Heart right ventricle (tissue), 16 donors: ENCODE measurements at regions not wholly inside any gene's neighbourhood (a gene's known extent, or its start where the extent isn't known, plus 50 kb on each side); places are given as distances from the start of the nearest gene placed in this dataset.
"Not testable (repeated sequence)": the region's sequence is repeated elsewhere in the genome, so short reads cannot be mapped to it uniquely, and the experiment has no call there.

Experiments used
- ATAC-seq, 8 donors: fragments of 200-7000 bp; cut with Tn5 transposase; one replicate each; pipeline ENCODE4 v1.9.1; 2020; ENCODE audit warnings: mild to moderate bottlenecking in 8 of 8, moderate library complexity in 8 of 8, moderate number of reproducible peaks in 1 of 8
- DNase-seq, 2 donors: peaks; one replicate each; pipeline ENCODE4 v3.0.0-alpha.2; 2020
- H3K27ac ChIP-seq, 10 donors: fragments of 200-600 bp; sonication (generic) in 2 of 10; one replicate each; pipeline versions ENCODE4 v1.5.0 to v1.8.0; 2020 to 2022; ENCODE audit warnings: mild to moderate bottlenecking in 3 of 10
- H3K27me3 ChIP-seq, 7 donors: fragments of 200-600 bp; one replicate each; pipeline ENCODE4 v1.8.0; 2021 to 2022; ENCODE audit warnings: mild to moderate bottlenecking in 2 of 7
- H3K36me3 ChIP-seq, 9 donors: fragments of 200-600 bp; sonication (generic) in 1 of 9; one replicate each; pipeline versions ENCODE4 v1.5.0 to v1.8.0; 2020 to 2022; ENCODE audit warnings: mild to moderate bottlenecking in 2 of 9
- H3K4me1 ChIP-seq, 9 donors: fragments of 200-600 bp; sonication (generic) in 1 of 9; one replicate each; pipeline versions ENCODE4 v1.5.0 to v1.8.0; 2020 to 2022; ENCODE audit warnings: mild to moderate bottlenecking in 4 of 9
- H3K4me3 ChIP-seq, 10 donors: fragments of 200-600 bp; sonication (generic) in 2 of 10; one replicate each; pipeline versions ENCODE4 v1.5.0 to v1.8.0; 2020 to 2022; ENCODE audit warnings: mild to moderate bottlenecking in 7 of 10, moderate library complexity in 2 of 10
- H3K9me3 ChIP-seq, 11 donors: fragments of 200-600 bp in 10 of 11; sonication (generic) in 2 of 11; one replicate each; pipeline versions ENCODE4 v1.5.0 to v1.8.0; 2013 to 2022; ENCODE audit warnings: mild to moderate bottlenecking in 2 of 11, control low read depth in 1 of 11, moderate library complexity in 1 of 11
- WGBS, 2 donors: extraction: QIAGEN DNeasy Blood & Tissue Kit; methylation state at CpG; one replicate each; pipeline ENCODE4 v1.1.7; 2013; ENCODE audit warnings: inconsistent platforms in 1 of 2; 5-methylcytosine and 5-hydroxymethylcytosine counted together
- intact Hi-C, 10 donors: fragments of 100-400 bp; cut with DNase I; formaldehyde crosslinking; loops; one replicate each; pipeline versions ENCODE4 v1.11.1 to v1.14.2; 2022
- TF ChIP-seq, protein P1 (sequence below), 9 donors: fragments of 200-600 bp; sonication (generic) in 2 of 9; IDR thresholded peaks; one replicate each; pipeline versions ENCODE4 v1.5.0 to v1.8.0; 2021 to 2022; ENCODE audit warnings: antibody characterized with exemption in 9 of 9, mild to moderate bottlenecking in 5 of 9, moderate library complexity in 1 of 9
- donor health status: Arrhythmogenic right ventricular cardiomyopathy.
- donor health status: ischemic (EF 13 %, LVEDD 7.1; RV severe dilation, severe dysfunction).
- donor health status: healthy with polysubstance abuse.
- donor health status: DM: no; HTN: yes; CAD: no.
- donor health status: DM: no; HTN: no; CAD: no.
- donor health status: ischemic (EF 25% LVEDD 6.9; RV normal size, moderate dysfunction).
- donor health status: ischemic (EF 25% LVEDD 5.7; RV mildly dilated, moderate dysfunction).
- donor health status: healthy.
- donor health status: DM: yes; HTN: yes; CAD: no.
- donor health status: Ischemic cardiomyopathy.
- donor health status: ischemic (EF 35%, LVEDD 5.7; RV mildly dilated, moderate dysfunction).
- donor health status: nonischemic (EF 11% LVEDD 7.7; RV severe dilation, severe dysfunction).
- donor health status: DM: yes; HTN: yes; CAD: no.
- donor health status: PGD.
- donor health status: ischemic (EF 29% LVEDD 5.4; RV normal size, mild dysfunction).
- donor health status: nonischemic (EF 23%, LVEDD 6.1; RV moderate dilation, normal function).

DNA sequence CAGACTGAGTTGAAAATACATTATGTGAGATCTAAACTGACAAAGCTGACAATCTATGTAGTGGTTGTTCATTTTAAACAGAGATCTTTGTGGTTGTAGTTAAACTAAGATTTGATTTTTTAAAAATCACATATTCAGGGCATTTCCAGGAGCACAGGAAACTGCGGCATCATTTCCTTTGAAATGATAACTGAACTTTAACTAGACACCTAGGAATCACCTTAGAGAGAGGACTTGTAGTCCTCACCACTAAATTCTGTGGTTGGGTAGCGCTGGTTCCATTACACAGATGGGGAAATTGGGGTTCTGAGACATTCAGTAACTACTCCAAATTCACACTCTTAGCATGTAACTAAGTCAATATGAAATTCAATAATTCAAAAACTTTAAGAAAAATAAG, 96.0 kb upstream of the TRIB2 start:
- no peaks in the 10 kb centered on the region for H3K9me3 ChIP-seq

DNA sequence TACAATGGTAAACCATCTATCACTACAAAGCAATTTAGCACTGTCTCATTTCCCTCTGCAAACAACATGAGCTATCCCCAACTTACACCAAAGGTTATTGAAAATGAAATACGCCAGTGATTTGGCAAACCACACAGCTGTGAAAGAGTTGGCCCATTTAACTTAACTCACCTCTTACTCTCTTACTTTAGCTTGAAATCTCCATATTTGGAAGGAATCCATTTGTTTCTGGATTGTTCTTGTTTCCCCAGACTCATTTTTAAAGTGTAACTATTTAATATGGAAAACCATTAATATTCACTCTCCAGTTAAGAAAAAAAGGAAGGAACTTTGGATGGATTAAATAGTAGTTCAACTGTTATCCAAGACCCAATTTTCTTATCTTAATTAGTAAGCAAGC, 93.7 kb upstream of the TRIB2 start:
- Histone ChIP-seq H3K36me3 (no peaks in the 10 kb centered on the region), H3K4me1 (peaks cover 0 to 6% (median 0%) of the 10 kb centered on the region in 9 donors), H3K4me3 (no peak overlapping the region), H3K27me3 (no peaks in the 10 kb centered on the region), H3K9me3 (no peaks in the 10 kb centered on the region), H3K27ac (no peak overlapping the region)
- WGBS, 2 donors = 93 to 95% methylated on average over 1 of the region's 1 CpG
- ATAC-seq (no peak), DNase-seq (no peak)
- TF ChIP-seq, protein P1, sequence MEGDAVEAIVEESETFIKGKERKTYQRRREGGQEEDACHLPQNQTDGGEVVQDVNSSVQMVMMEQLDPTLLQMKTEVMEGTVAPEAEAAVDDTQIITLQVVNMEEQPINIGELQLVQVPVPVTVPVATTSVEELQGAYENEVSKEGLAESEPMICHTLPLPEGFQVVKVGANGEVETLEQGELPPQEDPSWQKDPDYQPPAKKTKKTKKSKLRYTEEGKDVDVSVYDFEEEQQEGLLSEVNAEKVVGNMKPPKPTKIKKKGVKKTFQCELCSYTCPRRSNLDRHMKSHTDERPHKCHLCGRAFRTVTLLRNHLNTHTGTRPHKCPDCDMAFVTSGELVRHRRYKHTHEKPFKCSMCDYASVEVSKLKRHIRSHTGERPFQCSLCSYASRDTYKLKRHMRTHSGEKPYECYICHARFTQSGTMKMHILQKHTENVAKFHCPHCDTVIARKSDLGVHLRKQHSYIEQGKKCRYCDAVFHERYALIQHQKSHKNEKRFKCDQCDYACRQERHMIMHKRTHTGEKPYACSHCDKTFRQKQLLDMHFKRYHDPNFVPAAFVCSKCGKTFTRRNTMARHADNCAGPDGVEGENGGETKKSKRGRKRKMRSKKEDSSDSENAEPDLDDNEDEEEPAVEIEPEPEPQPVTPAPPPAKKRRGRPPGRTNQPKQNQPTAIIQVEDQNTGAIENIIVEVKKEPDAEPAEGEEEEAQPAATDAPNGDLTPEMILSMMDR (IDR thresholded peaks at IDR 0.05) = no peak
- intact Hi-C loops = no loop called here

More for the DNA sequence above, 96.0 kb upstream of the TRIB2 start:
- ATAC-seq (no peak), DNase-seq (no peak)
- Histone ChIP-seq H3K4me1 (peaks cover 0 to 6% (median 0%) of the 10 kb centered on the region in 9 donors), H3K4me3 (no peak overlapping the region), H3K27ac (no peak overlapping the region), H3K36me3 (no peaks in the 10 kb centered on the region), H3K27me3 (no peaks in the 10 kb centered on the region)
- TF ChIP-seq, protein P1 (IDR thresholded peaks at IDR 0.05) = no peak
- intact Hi-C loops = no loop called here
- WGBS, 2 donors = 92 to 96% methylated on average over 2 of the region's 2 CpGs

DNA sequence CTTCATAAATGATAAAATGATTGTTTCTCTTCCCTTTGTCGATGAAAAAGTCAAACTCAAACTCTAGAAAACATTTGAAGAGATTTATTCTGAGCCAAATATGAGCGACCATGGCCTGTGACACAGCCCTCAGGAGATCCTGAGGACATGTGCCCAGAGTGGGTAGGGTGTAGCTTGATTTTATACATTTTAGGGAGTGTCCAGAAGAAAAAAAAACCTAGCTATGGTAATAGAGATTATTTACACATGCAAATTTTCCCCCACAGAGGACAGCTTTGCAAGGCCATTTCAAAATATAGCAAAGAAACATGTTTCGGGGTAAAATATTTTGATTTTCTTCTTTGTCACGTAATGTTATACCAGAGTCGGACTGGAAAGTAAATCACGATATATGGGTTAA, 92.4 kb upstream of the TRIB2 start:
- 91 to 97% methylated on average over 6 of the region's 6 CpGs for WGBS, 2 donors
- intact Hi-C loops = no loop called here
- ATAC-seq = no peak

DNA sequence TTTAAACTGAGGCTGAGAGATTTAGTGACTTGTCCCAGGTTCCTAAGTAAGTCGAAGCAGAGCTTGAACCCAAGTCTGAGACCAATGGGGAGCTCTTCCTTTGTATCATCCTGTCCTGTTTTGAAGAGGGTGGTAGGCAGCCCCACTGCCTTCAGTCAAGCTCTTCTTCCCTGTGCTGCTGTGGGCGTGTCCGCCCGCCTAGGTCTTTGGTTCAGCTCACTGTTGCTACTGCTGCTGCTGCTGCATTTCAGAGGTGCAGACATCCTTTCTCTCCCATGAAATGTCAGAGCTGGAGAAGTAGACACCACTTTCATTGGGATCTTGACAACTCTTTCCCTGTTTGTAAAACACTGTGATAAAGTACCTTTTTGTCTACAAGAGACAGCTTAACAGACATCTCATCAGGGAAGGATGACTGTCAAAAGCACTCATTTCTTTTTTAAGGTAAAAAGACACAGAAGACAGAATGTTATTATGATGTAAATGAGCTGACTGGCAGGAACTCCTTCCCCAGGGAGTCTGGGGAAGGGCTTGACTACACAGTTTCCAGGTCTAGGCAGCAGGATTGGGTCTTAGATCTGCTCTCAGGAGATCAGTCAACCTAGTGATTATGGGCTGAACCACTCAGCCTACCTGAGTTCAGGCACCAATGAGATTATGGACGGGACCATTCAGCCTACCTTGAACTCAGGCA, 91.7 kb upstream of the TRIB2 start:
- Histone ChIP-seq H3K27me3 (no peaks in the 10 kb centered on the region), H3K4me3 (no peak overlapping the region), H3K4me1 (peaks cover 0 to 3% (median 0%) of the 10 kb centered on the region in 9 donors), H3K27ac (no peak overlapping the region), H3K9me3 (no peaks in the 10 kb centered on the region), H3K36me3 (no peaks in the 10 kb centered on the region)
- WGBS, 2 donors = 87 to 91% methylated on average over 5 of the region's 5 CpGs
- intact Hi-C loops = no loop called here
- no peak for DNase-seq
- ATAC-seq = no peak
- TF ChIP-seq, protein P1 (IDR thresholded peaks at IDR 0.05) = no peak

More for the DNA sequence above, 92.4 kb upstream of the TRIB2 start:
- Histone ChIP-seq H3K4me3 (no peak overlapping the region), H3K27ac (no peak overlapping the region), H3K27me3 (no peaks in the 10 kb centered on the region), H3K9me3 (no peaks in the 10 kb centered on the region), H3K36me3 (no peaks in the 10 kb centered on the region), H3K4me1 (peaks cover 0 to 6% (median 0%) of the 10 kb centered on the region in 9 donors)
- TF ChIP-seq, protein P1 (IDR thresholded peaks at IDR 0.05) = no peak
- DNase-seq = no peak

DNA sequence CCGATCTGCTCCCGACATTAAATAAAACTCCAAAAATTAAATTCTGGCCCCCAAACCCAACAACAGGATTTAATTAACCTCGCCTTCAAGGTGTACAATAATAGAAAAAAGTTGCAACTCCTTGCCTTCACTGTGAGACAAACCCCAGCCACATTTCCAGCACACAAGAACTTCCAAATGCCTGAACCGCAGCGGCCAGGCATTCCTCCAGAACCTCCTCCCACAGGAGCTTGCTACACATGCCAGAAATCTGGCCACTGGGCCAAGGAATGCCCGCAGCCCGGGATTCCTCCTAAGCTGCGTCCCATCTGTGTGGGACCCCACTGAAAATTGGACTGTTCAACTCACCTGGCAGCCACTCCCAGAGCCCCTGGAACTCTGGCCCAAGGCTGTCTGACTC, 88.2 kb upstream of the TRIB2 start:
- intact Hi-C loops, ATAC-seq, H3K27me3 ChIP-seq, H3K4me3 ChIP-seq, DNase-seq, H3K9me3 ChIP-seq, H3K27ac ChIP-seq, H3K4me1 ChIP-seq, H3K36me3 ChIP-seq: not testable (repeated sequence)
- WGBS, 2 donors = 81 to 91% methylated on average over 8 of the region's 8 CpGs
